ENCODE measurements at regions not wholly inside any gene's neighbourhood (a gene's known extent, or its start where the extent isn't known, plus 50 kb on each side); places are given as distances from the start of the nearest gene placed in this dataset.

DNA sequence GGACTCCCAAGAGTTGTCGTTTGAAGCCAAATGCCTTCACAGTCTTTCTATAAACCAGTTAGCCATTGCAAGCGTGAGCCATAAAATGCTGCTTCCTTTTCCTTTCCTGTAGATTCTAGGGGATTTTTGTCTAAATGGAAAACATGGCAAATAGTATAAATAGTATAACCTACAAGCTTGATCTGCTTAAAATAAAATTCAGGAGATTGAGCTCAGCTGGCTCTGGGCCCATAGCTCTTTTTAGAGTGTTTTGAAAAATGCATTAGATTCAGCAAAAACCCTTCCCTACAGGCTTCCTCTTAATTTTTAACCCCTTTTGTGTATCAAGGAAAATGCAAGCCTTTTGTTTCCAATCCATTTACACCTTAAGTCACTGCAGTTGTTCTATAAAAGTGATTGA is 190.1 kb upstream of the GDF10 start:
- TF ChIP-seq FOXM1 (IDR thresholded peaks at IDR 0.05; ENCODE audit: borderline replicate concordance) (no peak), SP1 (IDR thresholded peaks at IDR 0.05) (no peak), ZNF384 (IDR thresholded peaks at IDR 0.05) (no peak), TARDBP (IDR thresholded peaks at IDR 0.05) (no peak), ELF4 (IDR thresholded peaks at IDR 0.05) (no peak), CTBP1 (IDR thresholded peaks at IDR 0.05; ENCODE audit: borderline replicate concordance) (no peak), L3MBTL2 (conservative IDR thresholded peaks at IDR 0.05) (no peak), ARNT (IDR thresholded peaks at IDR 0.05) (no peak), HDGF (IDR thresholded peaks at IDR 0.05; ENCODE audit: borderline replicate concordance) (no peak), FOXA1 (IDR thresholded peaks at IDR 0.05) (no peak), FOXK2 (IDR thresholded peaks at IDR 0.05) (no peak), NFRKB (IDR thresholded peaks at IDR 0.05) (no peak), SUZ12 (IDR thresholded peaks at IDR 0.05) (no peak), BHLHE40 (IDR thresholded peaks at IDR 0.05; ENCODE audit: borderline replicate concordance) (no peak), LEF1 (IDR thresholded peaks at IDR 0.05; ENCODE audit: borderline replicate concordance) (no peak)
- TF ChIP-seq, protein P1, sequence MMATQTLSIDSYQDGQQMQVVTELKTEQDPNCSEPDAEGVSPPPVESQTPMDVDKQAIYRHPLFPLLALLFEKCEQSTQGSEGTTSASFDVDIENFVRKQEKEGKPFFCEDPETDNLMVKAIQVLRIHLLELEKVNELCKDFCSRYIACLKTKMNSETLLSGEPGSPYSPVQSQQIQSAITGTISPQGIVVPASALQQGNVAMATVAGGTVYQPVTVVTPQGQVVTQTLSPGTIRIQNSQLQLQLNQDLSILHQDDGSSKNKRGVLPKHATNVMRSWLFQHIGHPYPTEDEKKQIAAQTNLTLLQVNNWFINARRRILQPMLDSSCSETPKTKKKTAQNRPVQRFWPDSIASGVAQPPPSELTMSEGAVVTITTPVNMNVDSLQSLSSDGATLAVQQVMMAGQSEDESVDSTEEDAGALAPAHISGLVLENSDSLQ (IDR thresholded peaks at IDR 0.05), result no peak
- CTCF ChIA-PET, result no interaction called here

DNA sequence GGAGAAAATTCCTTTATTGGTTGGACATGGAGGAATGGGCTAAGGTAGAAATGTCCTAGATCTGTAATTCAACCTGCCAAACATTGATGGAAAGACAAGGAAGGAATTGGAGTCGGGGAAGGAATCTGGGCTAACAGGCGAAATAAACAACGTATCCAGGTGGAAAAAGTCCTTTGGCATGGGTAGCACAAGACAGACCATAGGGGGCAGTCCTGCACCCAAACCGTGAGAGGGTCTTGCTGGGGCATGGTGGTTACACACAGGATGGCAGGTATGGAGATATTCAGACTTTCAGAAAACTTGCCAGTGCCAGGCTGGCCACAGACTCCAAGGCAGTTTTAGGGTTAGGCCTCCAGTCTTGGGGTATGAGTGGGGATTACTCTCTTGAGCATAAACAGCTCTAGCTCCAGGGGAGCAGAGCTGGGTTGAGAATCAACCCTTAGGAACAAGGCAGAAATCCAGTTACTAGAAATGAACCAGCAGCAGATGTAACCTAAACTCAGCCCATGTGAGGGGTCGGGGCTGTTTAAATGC is 188.6 kb upstream of the GDF10 start:
- no peak for DNase-seq (ENCODE audit: extremely low spot score)
- CTCF ChIA-PET, result interaction anchor here (1.0 kb wide), 1 partner anchor 9 kb away, joined by 3 read pairs; no protein-coding TSS in a partner anchor
- TF ChIP-seq SUZ12 (IDR thresholded peaks at IDR 0.05), result no peak
- TF ChIP-seq ZNF384 (IDR thresholded peaks at IDR 0.05), result no peak
- no peak for TF ChIP-seq L3MBTL2 (conservative IDR thresholded peaks at IDR 0.05)
- TF ChIP-seq, protein P1 (IDR thresholded peaks at IDR 0.05), result no peak
- TF ChIP-seq FOXA1 (IDR thresholded peaks at IDR 0.05), result no peak
- TF ChIP-seq CTBP1 (IDR thresholded peaks at IDR 0.05; ENCODE audit: borderline replicate concordance), result no peak
- no peak for TF ChIP-seq FOXM1 (IDR thresholded peaks at IDR 0.05; ENCODE audit: borderline replicate concordance)
- no peak for TF ChIP-seq ELF4 (IDR thresholded peaks at IDR 0.05)
- no peak for TF ChIP-seq FOXK2 (IDR thresholded peaks at IDR 0.05)
- no peak for TF ChIP-seq ARNT (IDR thresholded peaks at IDR 0.05)
- TF ChIP-seq NFRKB (IDR thresholded peaks at IDR 0.05), result no peak
- no peak for TF ChIP-seq LEF1 (IDR thresholded peaks at IDR 0.05; ENCODE audit: borderline replicate concordance)
- POLR2A ChIA-PET, result no interaction called here

More for the DNA sequence above, 190.1 kb upstream of the GDF10 start:
- no peak for DNase-seq (ENCODE audit: extremely low spot score)
- POLR2A ChIA-PET, result no interaction called here

DNA sequence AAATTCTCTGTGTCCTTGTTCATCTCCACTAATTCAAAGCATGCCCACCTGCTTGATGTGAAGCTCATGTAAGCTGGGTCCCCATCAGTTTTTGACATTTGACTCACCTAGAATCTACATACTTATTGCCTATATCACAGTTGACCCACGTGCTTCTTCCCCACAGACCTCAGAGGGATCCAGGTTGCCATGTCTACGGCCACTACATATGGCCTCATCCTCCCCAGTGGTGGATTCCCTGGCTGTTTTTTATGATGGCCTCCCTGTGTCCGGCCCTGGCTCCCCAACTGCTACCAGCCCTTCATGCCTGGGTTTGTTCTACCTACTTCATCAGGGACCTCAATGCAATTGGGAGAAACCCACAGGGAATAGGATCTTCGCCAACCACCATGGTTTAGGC is 187.4 kb upstream of the GDF10 start:
- CTCF ChIA-PET, result interaction anchor here (1.0 kb wide), 1 partner anchor 8 kb away, joined by 3 read pairs; no protein-coding TSS in a partner anchor
- no peak for DNase-seq (ENCODE audit: extremely low spot score)
- TF ChIP-seq SUZ12 (IDR thresholded peaks at IDR 0.05), result no peak
- no peak for TF ChIP-seq ELF4 (IDR thresholded peaks at IDR 0.05)
- TF ChIP-seq NFRKB (IDR thresholded peaks at IDR 0.05), result no peak
- TF ChIP-seq, protein P1 (IDR thresholded peaks at IDR 0.05), result no peak
- no peak for TF ChIP-seq ZNF384 (IDR thresholded peaks at IDR 0.05)
- no peak for TF ChIP-seq TARDBP (IDR thresholded peaks at IDR 0.05)
- TF ChIP-seq SP1 (IDR thresholded peaks at IDR 0.05), result no peak
- TF ChIP-seq ARNT (IDR thresholded peaks at IDR 0.05), result no peak
- TF ChIP-seq CTBP1 (IDR thresholded peaks at IDR 0.05; ENCODE audit: borderline replicate concordance), result no peak
- TF ChIP-seq FOXA1 (IDR thresholded peaks at IDR 0.05), result no peak
- POLR2A ChIA-PET, result no interaction called here

DNA sequence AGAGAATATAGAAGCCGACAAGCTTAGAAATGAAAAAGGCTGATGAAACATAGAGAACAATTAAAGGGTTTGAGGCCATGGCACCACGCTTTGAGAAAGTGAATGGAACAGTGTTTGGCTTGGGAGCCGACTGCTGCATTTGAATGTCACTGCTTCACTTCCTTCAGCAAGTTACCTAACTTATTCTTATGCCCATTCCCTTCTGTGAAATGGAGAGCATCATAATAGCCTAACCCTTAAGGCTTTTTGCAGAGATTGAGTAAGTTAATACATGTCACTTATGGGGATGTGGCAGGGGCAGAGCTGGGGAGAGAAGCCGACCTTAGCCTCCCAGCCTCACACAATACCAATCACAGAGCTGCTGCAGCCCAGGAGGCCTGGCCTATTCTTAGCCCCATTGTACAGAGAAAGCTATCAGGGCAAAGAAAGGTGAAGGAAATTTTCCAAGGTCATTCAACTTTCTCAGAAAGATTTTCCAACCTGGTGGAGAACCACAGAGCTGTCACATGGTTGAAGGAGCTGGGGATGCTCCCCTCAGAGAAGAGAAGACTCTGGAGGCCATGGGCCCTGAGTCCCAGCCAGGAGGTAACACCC is 186.0 kb upstream of the GDF10 start:
- POLR2A ChIA-PET, result no interaction called here
- DNase-seq (ENCODE audit: extremely low spot score), result no peak
- CTCF ChIA-PET, result no interaction called here
- TF ChIP-seq, protein P1 (IDR thresholded peaks at IDR 0.05), result no peak
- TF ChIP-seq FOXM1 (IDR thresholded peaks at IDR 0.05; ENCODE audit: borderline replicate concordance), result no peak
- no peak for TF ChIP-seq FOXA1 (IDR thresholded peaks at IDR 0.05)
- no peak for TF ChIP-seq FOXK2 (IDR thresholded peaks at IDR 0.05)
- no peak for TF ChIP-seq ZNF384 (IDR thresholded peaks at IDR 0.05)
- TF ChIP-seq CTBP1 (IDR thresholded peaks at IDR 0.05; ENCODE audit: borderline replicate concordance), result no peak

DNA sequence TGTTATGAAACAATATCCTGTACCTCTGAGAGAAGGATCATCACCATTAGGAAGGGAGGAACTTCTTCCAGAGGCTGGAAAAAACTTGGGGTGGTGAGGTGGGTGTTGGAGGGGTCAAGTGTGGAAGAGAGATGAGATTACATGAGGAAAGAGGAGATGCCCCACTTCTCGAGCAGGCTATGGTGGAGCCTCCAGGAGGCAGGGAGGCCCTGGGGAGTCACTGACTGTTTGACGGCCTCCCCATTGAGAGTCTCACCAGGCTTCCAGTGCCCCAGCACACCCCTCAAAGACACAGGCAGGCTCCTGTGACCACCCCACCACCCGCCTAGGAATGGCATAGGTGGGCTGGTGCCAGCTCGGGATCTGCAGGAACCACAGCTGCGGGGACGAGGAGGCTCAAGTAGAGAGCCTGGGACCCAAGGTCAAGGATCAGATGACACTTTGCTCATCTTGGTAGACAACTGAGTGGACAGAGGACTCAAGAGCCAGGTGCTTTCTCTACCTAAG is 185.3 kb upstream of the GDF10 start:
- ChIA-PET POLR2A (no interaction called here), CTCF (no interaction called here)
- TF ChIP-seq CTBP1 (IDR thresholded peaks at IDR 0.05; ENCODE audit: borderline replicate concordance) (no peak), FOXA1 (IDR thresholded peaks at IDR 0.05) (no peak), BHLHE40 (IDR thresholded peaks at IDR 0.05; ENCODE audit: borderline replicate concordance) (no peak), LEF1 (IDR thresholded peaks at IDR 0.05; ENCODE audit: borderline replicate concordance) (no peak), FOXK2 (IDR thresholded peaks at IDR 0.05) (no peak), HDGF (IDR thresholded peaks at IDR 0.05; ENCODE audit: borderline replicate concordance) (no peak), ELF4 (IDR thresholded peaks at IDR 0.05) (no peak), FOXM1 (IDR thresholded peaks at IDR 0.05; ENCODE audit: borderline replicate concordance) (no peak), L3MBTL2 (conservative IDR thresholded peaks at IDR 0.05) (no peak), SP1 (IDR thresholded peaks at IDR 0.05) (no peak), NFRKB (IDR thresholded peaks at IDR 0.05) (no peak), SUZ12 (IDR thresholded peaks at IDR 0.05) (no peak), ARNT (IDR thresholded peaks at IDR 0.05) (no peak), ZNF384 (IDR thresholded peaks at IDR 0.05) (no peak), TARDBP (IDR thresholded peaks at IDR 0.05) (no peak)
- TF ChIP-seq, protein P1 (IDR thresholded peaks at IDR 0.05), result no peak
- DNase-seq (ENCODE audit: extremely low spot score), result no peak

All from HEK293T (cell line).